OCI-LY1 (cell line): ENCODE measurements at regions not wholly inside any gene's neighbourhood (a gene's known extent, or its start where the extent isn't known, plus 50 kb on each side); places are given as distances from the start of the nearest gene placed in this dataset.

Experiments used
- EZH2 ChIP-seq: fragments of 200-600 bp; sonication (generic), shearing (Covaris generic); IDR thresholded peaks from 2 replicates; pipeline ENCODE4 v1.8.0; 2017; ENCODE audit warnings: borderline replicate concordance, mixed run types, mild to moderate bottlenecking, antibody characterized with exemption, low read length, moderate library complexity, mixed read lengths
- TF ChIP-seq, protein P1 (sequence below): fragments of 200-600 bp; sonication (generic), shearing (Covaris generic); IDR thresholded peaks from 2 replicates; pipeline ENCODE4 v1.5.1; 2017; ENCODE audit warnings: mild to moderate bottlenecking, antibody characterized with exemption, low read length, moderate library complexity, mixed read lengths

DNA sequence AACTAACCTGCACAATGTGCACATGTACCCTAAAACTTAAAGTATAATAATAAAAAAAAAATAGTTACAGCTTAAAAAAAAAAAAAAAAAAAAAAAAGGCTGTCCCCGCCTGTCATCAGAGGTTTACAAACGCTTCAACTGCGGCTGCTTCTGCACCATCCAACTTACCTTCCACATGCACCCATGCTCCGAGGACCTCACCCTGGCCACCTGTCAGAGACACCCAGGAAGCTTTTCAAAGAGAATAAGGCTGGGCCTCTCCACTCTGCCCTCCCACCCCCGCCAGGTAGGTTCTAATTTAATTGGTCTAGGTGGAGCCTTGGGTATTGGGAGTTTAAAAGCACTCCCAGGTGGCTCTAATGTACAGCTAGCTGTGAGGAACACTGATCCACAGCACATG is 64.9 kb downstream of the COPRS start:
- TF ChIP-seq, protein P1, sequence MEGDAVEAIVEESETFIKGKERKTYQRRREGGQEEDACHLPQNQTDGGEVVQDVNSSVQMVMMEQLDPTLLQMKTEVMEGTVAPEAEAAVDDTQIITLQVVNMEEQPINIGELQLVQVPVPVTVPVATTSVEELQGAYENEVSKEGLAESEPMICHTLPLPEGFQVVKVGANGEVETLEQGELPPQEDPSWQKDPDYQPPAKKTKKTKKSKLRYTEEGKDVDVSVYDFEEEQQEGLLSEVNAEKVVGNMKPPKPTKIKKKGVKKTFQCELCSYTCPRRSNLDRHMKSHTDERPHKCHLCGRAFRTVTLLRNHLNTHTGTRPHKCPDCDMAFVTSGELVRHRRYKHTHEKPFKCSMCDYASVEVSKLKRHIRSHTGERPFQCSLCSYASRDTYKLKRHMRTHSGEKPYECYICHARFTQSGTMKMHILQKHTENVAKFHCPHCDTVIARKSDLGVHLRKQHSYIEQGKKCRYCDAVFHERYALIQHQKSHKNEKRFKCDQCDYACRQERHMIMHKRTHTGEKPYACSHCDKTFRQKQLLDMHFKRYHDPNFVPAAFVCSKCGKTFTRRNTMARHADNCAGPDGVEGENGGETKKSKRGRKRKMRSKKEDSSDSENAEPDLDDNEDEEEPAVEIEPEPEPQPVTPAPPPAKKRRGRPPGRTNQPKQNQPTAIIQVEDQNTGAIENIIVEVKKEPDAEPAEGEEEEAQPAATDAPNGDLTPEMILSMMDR, result no peak
- no peak for TF ChIP-seq EZH2
